ENCODE measurements at regions not wholly inside any gene's neighbourhood (a gene's known extent, or its start where the extent isn't known, plus 50 kb on each side); places are given as distances from the start of the nearest gene placed in this dataset.
"Not testable (repeated sequence)": the region's sequence is repeated elsewhere in the genome, so short reads cannot be mapped to it uniquely, and the experiment has no call there.

DNA sequence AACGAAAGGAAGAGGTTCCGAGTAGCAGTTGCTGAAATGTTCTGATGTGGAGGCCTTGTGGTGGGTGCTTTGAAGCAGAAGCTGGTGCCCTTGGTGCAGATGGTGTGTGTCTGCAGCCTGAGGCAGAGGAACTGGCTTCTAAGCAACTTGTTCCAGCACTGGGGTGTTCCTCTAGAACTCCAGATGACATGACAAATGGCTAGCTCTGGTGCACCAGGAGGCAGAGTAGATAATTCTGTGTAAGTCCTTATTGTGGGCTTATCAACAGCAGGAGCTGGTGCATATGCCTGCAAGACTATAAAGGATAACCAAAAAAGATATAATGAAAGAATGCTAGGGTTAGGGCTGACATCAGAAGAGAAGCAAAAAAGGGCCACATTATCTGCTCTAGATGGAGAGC, 76.5 kb downstream of the ARL5B start:
- DNase-seq = no peak

DNA sequence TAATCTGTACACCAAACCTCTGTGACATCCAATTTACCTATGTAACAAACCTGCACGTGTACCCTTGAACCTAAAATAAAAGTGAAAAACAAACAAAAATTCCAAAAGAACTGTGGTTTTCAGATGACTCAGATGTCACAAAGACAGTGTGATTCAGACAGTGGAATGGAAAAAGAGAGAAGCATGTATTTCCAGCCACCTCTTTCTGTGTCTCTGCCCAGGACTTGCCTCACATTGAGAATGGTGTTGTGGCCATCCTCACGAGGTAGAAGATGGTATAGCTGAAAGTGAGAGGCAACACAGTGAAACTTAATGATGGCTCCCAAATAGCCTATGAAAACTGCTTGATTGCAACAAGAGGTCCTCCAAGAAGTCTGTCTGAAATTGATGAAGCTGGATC, 78.0 kb downstream of the ARL5B start:
- DNase-seq = no peak

DNA sequence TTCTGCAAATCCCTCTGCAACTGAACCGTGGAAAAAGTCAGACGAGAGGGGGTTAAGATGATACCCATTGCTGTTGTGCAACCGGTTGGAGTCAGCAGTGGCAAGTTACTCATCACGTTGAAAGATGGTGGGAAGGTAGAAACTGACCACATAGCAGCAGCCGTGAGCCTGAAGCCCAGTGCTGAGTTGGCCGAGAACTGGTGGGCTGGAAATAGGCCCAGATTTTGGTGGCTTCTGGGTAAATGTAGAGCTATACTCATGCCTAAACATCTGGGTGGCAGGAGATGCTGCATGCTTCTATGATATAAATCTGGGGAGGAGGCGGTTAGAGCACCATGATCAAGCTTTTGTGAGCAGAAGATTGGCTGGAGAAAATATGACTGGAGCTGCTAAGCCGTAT, 78.6 kb downstream of the ARL5B start:
- no peak for DNase-seq

DNA sequence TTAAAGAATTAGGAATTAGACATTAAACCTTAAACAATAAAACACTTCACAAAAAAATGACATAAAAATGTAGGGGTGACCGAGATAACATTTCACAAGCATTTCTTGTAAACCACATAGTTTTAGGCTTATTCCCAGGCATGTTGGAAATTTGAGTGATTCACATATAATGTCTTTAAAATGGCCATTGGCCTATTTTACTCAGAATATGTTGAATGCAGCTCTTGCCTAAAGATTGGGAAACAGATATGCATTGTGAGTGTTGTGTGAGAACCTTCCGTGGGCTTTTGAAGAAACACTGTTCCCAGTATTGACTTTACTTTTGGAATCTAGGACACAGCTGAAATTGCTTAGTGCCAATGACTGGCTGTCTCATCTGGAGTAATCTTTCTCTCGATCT, 79.6 kb downstream of the ARL5B start:
- no peak for DNase-seq

DNA sequence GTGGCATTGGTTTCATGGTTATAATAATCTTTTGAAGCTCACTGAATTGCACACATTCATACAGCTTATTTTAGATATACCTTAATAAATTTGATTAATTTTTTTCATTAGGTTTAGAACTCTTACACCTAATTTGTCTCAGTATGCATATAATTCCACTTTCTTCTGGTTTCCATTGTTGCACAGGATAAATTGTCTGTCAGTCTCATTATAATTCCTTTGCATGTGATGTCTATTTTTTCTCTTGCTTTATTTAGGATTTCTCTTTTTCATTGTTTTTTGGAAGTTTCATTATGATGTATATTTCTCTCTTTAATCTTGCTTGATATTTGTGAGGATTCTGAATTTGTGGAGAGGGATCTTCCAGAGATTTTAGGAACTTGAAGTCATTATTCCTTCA, 84.7 kb downstream of the ARL5B start:
- no peak for DNase-seq

DNA sequence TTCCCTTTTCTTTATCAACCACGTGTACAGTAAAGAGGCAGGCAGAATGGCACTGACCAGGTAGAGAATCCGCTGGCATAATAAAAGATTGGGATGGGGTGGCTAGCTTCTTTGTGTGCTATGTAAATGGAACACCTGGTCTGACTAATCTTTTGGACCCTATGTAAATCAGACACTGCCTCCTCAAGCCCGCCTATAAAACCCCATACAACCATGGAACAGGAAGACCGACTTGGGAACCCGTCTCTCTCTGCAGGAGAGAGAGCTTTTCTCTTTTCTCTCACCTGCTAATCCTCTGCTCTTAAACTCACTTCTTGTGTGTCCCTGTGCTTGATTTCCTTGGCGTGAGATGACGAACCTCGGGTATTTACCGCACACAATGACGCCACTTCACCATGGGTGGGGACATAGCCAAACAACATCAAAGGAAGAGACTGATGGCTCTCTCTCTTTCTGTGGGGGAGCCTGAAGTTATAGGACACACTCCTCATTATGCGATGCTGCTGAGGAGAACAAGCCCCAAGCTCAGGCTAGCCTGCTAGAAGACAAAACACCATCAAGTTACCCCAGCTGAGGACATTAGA, 94.2 kb downstream of the ARL5B start:
- no peak for DNase-seq

DNA sequence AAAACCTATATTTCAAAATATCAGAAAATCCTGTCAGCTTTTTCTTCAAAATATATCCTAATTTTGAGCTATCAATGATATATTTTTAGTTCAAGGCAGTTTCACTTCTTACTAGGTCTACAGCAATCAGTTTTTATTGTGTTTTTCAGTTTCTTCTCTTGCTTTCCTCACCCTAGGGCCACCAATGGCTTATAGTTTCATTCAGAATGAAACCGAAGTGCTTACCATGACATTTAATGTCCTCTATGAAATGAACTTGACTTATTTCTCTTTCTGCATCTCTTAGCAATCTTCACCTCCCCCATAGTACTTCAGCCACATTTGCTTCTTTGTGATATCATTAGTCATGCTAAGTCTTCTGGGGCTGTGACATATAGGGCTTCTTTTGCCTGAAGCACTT, 100.3 kb downstream of the ARL5B start:
- no peak for DNase-seq

DNA sequence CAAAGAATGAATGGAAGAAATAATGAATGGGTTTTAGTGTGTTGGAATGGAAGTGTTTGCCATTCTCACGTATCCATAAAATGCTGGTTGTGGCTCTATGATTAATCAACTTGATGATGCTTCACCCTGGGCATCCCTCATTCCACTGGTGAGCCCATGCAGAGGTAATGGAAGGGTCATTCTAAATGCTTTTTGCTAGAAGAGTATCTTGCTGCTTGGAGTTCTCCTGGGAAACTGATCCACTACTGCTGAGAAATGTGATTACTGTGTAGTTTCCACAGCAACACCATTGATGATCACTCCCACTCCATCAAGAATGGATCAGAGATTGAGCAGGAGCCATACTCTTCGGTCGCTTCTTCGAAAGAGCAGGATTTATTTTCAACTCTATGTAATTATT, 101.6 kb downstream of the ARL5B start:
- DNase-seq = no peak

DNA sequence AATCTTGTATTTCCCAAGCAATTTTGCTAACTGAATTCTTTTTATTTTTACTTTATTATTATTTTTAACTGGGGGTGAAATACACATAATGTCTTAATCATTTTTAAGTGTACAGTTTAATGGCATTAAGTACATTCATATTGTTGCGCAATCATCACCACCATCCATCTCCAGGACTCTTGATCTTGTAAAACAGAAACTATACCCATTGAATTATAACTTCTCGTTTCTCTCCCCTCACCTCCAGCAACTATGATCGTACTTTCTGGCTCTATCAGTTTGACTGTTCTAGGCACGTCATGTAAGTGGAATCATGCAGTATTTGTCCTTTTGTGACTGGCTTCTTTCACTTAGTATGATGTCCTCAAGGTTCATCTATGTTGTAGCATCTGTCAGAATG, 108.8 kb downstream of the ARL5B start:
- DNase-seq = no peak

DNA sequence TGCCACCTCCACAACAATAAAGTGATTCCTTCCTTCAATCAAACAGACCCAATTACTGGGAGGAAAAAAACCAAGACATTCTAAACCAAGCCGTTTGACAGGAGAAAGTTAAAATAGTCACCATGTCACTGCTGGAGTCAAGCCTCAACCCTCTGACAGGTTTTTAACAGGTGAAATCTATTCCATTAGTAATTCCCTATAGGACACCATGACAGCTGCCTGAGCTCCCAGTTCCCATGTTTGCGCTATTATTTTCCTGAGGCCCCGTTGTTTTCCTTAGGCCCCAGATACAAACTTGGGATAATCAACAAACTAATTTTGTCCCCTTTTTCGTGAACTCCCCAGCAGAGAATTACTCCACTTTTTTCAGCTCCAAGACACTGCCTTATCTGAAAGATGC, 113.9 kb downstream of the ARL5B start:
- no peak for DNase-seq

DNA sequence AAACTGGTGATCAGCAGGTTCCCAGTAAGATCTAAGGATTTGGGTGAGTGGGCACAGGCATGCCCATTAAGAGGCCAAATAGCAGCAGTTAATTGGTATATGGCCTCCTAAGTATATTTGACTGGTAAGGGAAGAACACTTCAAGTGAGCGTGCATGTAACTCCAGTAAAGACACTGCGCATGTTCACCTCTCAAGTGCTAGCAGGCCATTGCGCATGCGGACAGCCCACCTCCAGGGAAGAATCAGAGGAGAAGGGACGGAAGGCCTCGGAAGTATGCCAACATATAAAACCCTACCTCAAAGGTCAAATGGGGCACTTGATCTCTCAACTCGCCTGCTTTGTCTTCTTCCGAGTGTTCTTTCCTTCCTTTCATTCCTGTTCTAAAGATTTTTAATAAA, 118.0 kb downstream of the ARL5B start:
- no peak for DNase-seq

DNA sequence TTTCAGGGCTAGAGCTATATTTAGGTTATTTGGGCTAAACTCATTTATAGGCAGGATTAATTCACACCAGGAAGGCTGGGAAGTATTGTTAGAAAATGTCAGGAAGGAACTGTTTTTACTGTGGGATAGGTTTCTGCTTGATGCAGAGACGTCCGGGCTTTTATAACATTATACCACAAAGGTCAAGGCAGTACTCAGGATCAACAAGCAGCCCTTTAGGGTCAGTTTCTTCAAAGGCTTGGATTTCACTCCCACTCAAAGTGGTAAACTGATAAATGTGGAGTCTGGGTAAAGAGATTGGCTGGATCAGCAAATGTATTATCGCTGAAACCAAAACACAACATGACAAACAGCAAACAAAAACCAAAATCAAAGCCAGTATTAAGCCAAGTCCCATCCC, 127.2 kb downstream of the ARL5B start:
- no peak for DNase-seq

DNA sequence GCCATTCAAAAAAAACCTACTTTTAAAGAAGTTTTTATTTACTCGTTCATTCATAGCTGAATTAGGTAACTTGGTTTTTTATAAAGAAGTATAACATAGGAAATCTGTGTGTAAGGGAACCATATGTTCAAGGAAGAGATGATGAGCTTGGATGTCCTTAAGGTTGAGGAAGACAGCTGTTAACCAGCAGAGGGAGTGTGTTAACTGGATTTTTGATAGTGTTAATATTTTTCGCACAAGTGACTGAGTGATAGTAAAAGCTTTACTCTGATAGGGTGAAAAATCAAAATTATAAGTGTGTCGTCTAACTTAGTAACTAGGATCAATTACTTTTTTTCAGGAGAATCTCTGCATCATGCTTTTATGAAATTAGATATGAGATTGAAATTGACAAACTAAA, 134.7 kb downstream of the ARL5B start:
- no peak for DNase-seq

DNA sequence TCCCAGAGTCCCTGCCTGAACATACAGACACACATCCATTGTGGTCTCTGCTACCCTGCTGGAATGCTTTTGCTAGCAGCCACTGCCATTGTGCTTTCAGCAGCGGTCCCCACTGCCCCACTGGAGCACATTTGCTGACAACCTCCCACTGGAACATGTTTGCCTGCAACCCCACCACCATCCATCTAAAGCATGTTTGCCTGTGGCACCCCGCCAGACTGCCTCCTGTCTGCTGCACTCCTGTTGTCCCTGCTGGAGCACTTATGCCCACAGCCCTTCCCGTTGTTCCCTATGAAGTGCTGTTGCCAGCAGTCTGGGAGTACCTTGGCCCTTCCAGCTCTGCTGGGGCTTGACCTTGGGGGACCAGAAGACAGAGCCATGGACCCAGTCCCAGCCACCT, 136.3 kb downstream of the ARL5B start:
- DNase-seq = no peak

DNA sequence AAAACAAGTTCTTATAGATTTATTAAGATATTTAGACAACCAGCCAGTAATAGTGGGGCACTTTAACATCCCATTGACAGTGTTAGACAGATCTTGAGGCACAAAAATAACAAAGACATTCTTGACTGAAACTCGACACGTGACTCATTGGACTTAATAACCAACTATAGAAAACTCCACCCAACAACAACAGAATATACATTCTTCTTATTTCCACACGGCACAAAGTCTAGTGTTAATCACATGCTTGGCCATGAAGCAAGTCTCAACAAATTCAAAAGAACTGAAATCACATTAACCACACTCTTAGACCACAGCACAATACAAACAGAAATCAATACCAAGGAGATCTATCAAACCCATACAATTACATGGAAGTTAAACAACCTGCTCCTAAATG, 138.1 kb downstream of the ARL5B start:
- DNase-seq = no peak

DNA sequence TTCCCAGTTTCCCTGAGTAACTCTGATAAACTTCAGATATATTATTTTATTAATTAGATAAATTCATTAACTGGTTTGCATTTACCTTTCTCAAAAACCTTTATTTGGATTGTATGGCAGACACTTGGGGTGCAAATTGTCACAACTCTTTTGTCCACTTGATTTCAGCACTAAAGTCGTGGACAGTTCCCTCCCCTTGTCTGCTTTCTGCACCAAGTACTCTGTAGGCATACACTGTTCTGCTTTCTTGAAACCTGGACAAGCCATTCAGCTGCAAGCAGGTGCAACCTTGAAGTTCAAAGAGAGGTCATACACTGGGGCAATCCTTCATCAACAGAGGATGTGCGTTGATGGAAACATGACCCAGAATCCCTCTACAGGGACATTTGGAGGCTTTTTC, 162.9 kb downstream of the ARL5B start:
- peak; percentile 51 for DNase-seq

DNA sequence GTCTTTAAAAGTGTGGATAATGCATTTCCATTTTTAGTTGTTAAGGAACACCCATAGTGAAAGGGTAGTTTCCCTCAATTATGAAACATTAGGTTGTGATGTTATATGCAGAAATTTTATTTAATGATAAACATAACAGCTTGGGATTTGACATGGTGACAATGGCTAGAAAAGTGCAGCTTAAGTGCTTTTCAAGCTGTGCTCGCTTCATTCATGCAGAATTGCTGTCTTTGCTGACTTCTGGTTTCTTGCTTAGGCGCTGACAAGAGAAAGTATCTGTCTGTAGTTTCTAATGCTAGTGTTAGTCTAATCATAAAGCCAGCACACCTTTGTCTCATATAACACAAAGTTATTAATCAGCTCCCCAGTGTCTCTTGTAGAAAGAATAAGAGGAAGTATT, 170.0 kb downstream of the ARL5B start:
- no peak for DNase-seq

DNA sequence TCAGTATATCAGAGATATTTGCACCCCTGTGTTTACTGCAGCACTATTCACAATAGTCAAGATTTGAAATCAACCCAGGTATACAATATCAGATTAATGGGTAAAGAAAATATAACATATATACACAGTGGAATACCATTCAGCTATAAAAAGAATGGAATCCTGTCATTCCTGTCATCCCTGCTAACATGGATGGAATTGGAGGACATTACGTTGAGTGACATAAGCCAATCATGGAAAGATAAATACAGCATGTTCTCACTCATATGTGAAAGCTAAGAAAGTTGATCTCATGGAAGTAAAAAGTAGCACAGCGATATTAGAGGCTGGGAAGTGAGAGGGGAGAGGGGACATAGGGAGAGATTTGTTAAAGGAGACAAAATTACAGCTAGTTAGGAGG, 171.0 kb downstream of the ARL5B start:
- no peak for DNase-seq

DNA sequence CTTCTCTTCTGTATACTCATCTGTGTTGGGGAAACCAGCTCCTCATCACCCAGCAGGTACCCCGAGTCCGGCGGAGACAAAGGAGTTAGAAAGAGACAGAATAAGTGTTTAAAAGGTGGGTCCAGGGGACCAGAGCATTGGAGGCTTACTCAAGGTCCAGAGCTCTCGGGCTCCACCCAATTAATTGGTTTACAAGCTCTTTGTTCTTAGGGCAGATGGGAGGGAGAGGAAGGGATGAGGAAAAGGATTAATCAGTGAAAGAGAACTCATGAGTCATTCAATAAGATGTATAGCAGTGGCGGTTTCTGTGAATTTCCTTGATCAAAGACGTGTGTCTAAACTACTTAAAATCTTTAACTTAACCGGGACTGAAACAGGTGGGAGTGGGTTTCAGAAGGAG, 192.0 kb upstream of the MALRD1 start:
- not testable (repeated sequence) for DNase-seq

DNA sequence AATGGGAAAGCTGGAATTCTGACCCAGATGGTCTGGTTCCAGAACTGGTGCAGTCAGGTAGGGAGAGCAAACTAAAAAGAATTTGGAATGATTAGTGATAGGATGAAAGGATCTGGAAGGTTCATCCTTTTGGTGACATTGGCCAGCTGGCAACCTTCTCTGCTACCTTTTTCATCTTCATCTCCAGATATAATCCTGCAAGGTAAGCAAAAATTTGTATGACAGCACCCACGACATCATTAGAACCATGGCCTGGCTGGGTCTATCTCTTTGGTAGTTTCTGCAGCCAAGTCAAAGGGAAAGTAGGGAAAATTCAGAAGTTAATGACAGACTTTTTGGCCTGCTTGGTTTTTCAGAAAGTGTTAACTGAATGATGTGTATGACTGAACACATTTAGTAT, 188.9 kb upstream of the MALRD1 start:
- DNase-seq = no peak

DNA sequence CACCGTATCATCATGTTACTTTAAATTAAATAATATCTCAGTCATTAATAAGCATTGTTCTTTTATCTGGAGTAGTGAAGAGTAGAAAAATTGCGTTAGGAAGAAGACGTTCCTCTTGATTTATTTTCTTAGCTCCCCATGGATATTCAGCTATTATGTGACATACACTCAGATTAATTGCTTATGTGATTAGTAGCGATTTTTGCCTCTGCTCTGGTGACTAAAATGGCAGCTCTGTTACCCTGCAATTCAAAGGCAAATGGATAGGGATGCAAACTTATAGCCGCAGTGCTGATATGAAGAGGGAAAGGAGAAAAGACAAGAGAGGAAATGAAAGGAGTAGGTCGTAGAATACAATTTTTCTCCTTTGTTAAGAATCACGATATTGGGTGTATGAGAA, 188.4 kb upstream of the MALRD1 start:
- no peak for DNase-seq

DNA sequence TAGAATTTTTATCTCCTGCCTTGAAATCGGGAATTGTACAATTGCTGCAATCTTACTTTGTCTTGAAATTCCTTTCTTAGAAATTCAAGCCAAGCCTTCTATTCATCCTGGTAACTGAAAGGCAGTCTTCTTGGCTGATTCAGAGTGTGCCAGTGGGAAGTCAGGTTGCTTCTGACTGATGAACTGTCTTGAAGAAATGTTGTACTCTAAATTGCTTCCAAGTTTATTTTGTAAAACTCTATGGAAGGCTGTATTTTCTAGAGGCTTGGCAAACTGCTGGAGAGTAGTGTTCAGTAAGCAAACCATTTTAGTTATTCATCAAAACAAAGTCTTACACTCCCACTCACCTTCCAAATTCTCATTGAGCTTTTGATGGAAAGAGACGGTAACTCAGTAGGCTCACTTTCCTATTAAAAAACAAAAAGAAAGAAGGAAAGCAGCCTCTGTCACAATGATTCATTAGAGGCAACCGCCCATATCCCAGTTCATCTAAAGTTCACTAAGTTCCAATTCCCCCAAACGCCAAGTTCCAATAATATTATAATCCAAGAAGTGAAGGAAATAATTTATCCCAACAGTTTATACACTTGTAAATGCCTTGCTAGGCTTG, 187.9 kb upstream of the MALRD1 start:
- no peak for DNase-seq

DNA sequence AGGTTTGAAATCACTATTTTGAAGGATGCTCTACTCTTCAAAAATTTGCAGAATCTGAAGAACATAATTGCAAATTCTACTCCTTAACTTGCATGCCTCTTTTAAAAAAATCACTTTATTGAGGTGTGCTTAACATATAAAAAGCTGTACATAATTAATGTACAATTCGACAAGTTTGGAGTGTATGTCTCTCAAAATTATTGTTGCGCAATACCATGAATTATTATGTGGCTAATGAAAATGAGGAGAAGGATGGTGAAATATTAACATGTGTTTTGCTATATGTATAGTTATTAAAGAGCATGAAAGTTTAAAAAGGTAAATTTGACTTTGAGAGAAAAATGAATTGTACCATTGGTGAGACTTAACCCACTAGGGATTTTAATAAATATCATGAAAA, 187.2 kb upstream of the MALRD1 start:
- DNase-seq = no peak

DNA sequence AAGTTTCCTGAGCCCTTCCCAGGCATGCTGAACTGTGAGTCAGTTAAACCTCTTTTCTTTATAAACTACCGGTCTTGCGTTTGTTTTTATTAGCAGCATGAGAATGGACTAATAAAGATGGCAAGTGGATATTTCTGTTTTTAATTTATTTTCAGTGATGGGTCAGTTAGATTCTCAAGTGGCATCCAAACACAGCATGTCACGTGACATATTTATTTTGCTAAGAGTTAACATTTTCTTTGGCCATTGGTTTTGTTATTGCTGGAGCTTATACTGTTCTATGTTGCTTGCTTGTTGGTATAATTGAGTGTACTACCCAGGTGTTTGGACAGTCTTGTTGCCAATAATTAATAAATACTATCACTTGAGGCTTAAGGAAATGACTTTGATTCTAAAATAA, 181.7 kb upstream of the MALRD1 start:
- no peak for DNase-seq

DNA sequence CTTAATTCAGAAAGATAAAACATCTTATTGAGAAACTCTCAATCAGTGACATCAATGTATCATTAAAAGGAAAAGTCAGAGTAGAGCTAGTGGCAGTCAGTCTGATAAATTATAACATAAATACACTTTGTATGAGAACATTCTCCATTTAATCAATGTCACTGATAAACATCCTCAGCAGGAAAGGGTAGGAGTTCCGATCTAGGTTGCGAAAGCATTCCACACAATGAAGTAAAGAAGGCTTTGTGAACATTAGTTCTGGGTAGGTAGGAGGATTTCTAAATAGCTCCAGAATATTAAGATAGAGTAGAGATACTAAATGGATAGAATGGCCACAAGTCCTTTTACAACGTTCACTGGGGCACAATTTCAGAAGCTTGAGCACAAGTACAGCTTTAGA, 179.7 kb upstream of the MALRD1 start:
- no peak for DNase-seq

DNA sequence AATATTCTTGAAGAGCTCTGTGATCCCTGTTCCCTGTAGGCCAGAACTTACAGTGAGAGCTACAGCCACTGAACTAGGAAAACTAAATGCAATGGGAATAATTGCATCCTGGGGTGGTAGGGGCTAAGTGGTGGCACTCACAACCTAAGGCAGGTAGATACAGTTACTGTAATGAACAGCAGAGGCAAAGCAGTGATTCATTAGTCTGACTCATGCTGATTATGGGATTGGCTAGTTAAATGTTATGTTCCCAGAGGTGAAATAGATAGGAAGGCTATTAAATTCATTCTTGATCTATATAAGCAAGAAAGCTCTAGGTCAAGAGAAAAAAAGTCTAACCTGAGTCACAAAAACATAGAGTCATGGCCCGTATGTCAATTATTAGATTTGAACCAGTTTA, 173.1 kb upstream of the MALRD1 start:
- no peak for DNase-seq
